WERI-Rb-1 (cell line): ENCODE measurements at regions not wholly inside any gene's neighbourhood (a gene's known extent, or its start where the extent isn't known, plus 50 kb on each side); places are given as distances from the start of the nearest gene placed in this dataset.
"Not testable (repeated sequence)": the region's sequence is repeated elsewhere in the genome, so short reads cannot be mapped to it uniquely, and the experiment has no call there.

Experiments
- DNase-seq: peaks from one replicate; pipeline ENCODE4 v3.0.0-alpha.2; 2020
- H3K27ac ChIP-seq: fragments of 250-450 bp; sonication (Bioruptor Pico); 2 replicates; pipeline ENCODE4 v1.5.1; 2020; ENCODE audit warnings: mild to moderate bottlenecking, moderate library complexity
- H3K27me3 ChIP-seq: fragments of 250-450 bp; sonication (Bioruptor Pico); 2 replicates; pipeline ENCODE4 v1.5.1; 2021; ENCODE audit warnings: mild to moderate bottlenecking, low read depth, moderate library complexity; ENCODE audit not compliant: insufficient read depth, severe bottlenecking
- H3K36me3 ChIP-seq: fragments of 250-450 bp; sonication (Bioruptor Pico); 2 replicates; pipeline ENCODE4 v1.5.1; 2020; ENCODE audit warnings: mild to moderate bottlenecking, moderate library complexity
- H3K4me3 ChIP-seq: 2 replicates; pipeline ENCODE4 v1.5.1; 2011; ENCODE audit warnings: low read depth, mild to moderate bottlenecking, control low read depth, low read length
- H3K9me3 ChIP-seq: fragments of 250-450 bp; sonication (Bioruptor Pico); 2 replicates; pipeline ENCODE4 v1.5.1; 2021; ENCODE audit warnings: mild to moderate bottlenecking, moderate library complexity; ENCODE audit not compliant: severe bottlenecking
- TF ChIP-seq, protein P1 (sequence below): IDR thresholded peaks from 2 replicates; pipeline ENCODE4 v1.5.1; 2011; ENCODE audit warnings: low read depth, mild to moderate bottlenecking, control low read depth, inconsistent platforms, low read length

DNA sequence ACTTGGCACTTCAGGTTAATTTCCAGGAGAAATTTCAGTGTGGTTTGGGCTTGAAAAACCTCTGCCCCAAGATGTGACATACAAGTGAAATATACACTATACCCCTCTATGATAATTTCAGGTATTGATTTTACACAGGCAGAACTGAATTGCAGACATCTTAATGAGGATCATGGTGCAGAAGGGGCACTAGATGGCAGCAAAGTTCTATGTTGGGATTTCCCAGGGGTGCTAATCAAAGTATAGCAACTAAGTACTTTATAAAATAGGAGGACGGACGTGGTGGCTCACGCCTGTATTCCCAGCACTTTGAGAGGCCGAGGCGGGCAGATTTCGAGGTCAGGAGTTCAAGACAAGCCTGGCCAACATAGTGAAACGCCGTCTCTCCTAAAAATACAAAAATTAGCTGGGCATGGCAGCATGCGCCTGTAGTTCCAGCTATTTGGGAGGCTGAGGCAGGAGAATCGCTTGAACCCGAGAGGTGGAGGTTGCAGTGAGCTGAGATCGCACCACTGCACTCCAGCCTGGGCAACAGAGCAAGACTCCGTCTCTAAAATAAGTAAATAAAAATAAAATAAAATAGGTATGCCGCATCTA is 555.7 kb downstream of the ETS1 start:
- not testable (repeated sequence) for H3K27ac ChIP-seq, H3K4me3 ChIP-seq, H3K36me3 ChIP-seq, H3K27me3 ChIP-seq, H3K9me3 ChIP-seq
- peak; percentile 42 for DNase-seq
- TF ChIP-seq, protein P1, sequence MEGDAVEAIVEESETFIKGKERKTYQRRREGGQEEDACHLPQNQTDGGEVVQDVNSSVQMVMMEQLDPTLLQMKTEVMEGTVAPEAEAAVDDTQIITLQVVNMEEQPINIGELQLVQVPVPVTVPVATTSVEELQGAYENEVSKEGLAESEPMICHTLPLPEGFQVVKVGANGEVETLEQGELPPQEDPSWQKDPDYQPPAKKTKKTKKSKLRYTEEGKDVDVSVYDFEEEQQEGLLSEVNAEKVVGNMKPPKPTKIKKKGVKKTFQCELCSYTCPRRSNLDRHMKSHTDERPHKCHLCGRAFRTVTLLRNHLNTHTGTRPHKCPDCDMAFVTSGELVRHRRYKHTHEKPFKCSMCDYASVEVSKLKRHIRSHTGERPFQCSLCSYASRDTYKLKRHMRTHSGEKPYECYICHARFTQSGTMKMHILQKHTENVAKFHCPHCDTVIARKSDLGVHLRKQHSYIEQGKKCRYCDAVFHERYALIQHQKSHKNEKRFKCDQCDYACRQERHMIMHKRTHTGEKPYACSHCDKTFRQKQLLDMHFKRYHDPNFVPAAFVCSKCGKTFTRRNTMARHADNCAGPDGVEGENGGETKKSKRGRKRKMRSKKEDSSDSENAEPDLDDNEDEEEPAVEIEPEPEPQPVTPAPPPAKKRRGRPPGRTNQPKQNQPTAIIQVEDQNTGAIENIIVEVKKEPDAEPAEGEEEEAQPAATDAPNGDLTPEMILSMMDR: peak; percentile 52

- Histone ChIP-seq H3K36me3 (no peaks in the 10 kb centered on the region), H3K9me3 (no peaks in the 10 kb centered on the region), H3K4me3 (no peak overlapping the region), H3K27me3 (no peaks in the 10 kb centered on the region), H3K27ac (no peak overlapping the region)
- no peak for DNase-seq
- TF ChIP-seq, protein P1: no peak
These were observed 558.1 kb downstream of the ETS1 start for GRCh38 chr11:128029219-128029722.

- no peak for DNase-seq
- TF ChIP-seq, protein P1: no peak
- no peak overlapping the region for H3K27ac ChIP-seq
- no peaks in the 10 kb centered on the region for H3K9me3 ChIP-seq
- H3K4me3 ChIP-seq: no peak overlapping the region
- H3K27me3 ChIP-seq: no peaks in the 10 kb centered on the region
- H3K36me3 ChIP-seq: no peaks in the 10 kb centered on the region
These were observed 560.8 kb downstream of the ETS1 start for GRCh38 chr11:128026596-128026995.

GRCh38 chr11:128022761-128023160 is 564.6 kb downstream of the ETS1 start:
- no peak for DNase-seq
- TF ChIP-seq, protein P1: no peak
- no peaks in the 10 kb centered on the region for H3K27me3 ChIP-seq
- H3K4me3 ChIP-seq: no peak overlapping the region
- H3K27ac ChIP-seq: no peak overlapping the region
- H3K36me3 ChIP-seq: no peaks in the 10 kb centered on the region
- H3K9me3 ChIP-seq: no peaks in the 10 kb centered on the region

- Histone ChIP-seq H3K27ac (no peak overlapping the region), H3K27me3 (no peaks in the 10 kb centered on the region), H3K4me3 (no peak overlapping the region), H3K9me3 (no peaks in the 10 kb centered on the region), H3K36me3 (no peaks in the 10 kb centered on the region)
- TF ChIP-seq, protein P1: no peak
- DNase-seq: no peak
These were observed 565.4 kb downstream of the ETS1 start for GRCh38 chr11:128022007-128022368.
